ENCODE measurements at regions not wholly inside any gene's neighbourhood (a gene's known extent, or its start where the extent isn't known, plus 50 kb on each side); places are given as distances from the start of the nearest gene placed in this dataset.

DNA sequence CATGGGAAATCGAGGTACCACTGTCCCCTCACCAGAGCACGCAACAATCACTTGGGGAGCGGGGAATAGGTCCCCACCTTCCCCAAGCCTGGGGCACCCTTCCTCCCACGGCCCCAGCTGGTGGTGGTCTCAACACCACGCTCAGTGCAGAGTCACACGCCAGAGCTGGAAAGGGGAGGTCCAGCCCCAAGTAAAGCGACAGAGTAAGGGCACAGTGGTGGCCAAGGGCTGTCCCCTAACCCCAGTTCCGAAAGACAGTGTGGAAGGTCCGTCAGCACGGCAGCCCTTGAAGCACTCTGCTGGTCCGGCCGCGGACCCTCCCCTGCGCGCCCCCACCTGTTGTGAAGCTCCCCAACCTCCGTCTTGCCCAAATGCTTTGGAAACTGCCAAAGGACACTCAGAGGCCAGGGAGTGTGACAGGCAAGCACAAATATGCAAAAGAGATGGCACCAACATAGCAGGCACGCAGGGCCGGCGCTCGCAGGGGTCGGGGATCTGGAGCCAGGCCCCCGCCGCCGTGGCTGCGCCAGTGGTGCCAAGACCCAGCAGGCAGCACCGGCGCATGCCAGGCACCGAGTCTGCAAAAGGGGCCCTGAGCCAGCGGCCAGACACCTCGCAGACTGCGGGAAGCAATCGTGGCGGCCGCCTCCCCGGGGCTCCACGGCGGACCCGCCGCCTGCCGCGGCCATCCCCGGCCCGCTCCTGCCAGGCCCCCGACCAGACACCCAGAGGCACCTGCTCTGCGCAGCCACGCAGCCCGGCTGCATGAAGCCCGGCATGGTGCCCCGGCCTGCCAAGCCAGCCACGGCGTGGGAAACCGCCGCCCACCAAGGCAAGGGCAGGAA, 51.6 kb upstream of the SRRM3 start:
- no peak for DNase-seq (ENCODE audit: low read depth)
